ENCODE measurements at regions not wholly inside any gene's neighbourhood (a gene's known extent, or its start where the extent isn't known, plus 50 kb on each side); places are given as distances from the start of the nearest gene placed in this dataset.

DNA sequence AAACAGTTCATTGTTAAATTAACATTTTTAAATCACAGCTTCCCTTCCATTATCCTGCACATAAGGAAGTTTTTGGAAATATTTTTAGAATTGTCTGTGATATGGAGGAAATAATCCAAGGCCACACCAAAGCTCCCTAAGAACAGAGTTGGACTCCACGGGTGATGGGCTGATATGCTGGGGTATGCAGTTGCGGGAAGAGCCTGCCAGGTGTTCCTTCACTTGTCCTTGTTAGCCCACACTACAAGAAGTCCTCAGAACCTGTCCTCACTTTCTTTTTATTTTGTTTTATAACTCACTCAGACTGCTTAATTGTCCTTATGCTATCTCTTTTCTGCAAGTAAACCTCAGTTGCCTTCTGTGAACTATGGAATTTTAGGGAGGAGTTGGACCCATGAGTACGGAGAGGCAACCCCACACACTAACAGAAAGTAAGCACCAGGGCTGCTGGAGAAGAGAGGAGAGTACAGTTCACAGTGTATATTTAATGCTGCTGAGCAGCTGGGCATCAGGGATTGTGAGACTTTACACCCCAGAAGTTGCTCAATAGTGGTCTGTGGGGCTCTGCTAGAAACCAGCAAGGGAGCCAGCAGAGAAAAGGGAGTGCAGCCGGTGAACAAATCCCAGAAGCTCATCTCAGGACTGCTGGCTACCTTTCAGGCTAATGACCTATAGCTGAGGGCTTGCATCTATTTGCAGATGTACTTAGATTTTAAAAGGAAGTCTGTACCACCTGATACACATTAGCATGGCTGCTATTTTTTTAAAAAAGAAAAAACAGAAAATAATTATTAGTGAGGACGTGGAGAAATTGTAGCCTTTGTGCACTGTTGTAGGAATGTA, 64.6 kb upstream of the FOXN2 start (continued):
- TF ChIP-seq TCF12 (IDR thresholded peaks at IDR 0.05) (no peak), TCF12 (CRISPR knock-in tag; IDR thresholded peaks at IDR 0.05) (peak; percentile 59; the same call in 1 of the 2 replicates), ZNF350 (CRISPR knock-in tag; IDR thresholded peaks at IDR 0.05; ENCODE audit: borderline replicate concordance, low read depth) (peak; percentile 67; the same call in 1 of the 2 replicates), MTA3 (CRISPR knock-in tag; IDR thresholded peaks at IDR 0.05) (no peak), NR0B2 (CRISPR knock-in tag; IDR thresholded peaks at IDR 0.05) (no peak), SNAPC5 (CRISPR knock-in tag; IDR thresholded peaks at IDR 0.05; ENCODE audit: borderline replicate concordance) (0 out of 2 replicates have a peak, but pooled peaks have one; percentile 76), ZSCAN30 (CRISPR knock-in tag; IDR thresholded peaks at IDR 0.05) (no peak), MYC (CRISPR knock-in tag; IDR thresholded peaks at IDR 0.05; ENCODE audit: borderline replicate concordance) (no peak; the same call in 1 of the 2 replicates), RCOR2 (CRISPR knock-in tag; IDR thresholded peaks at IDR 0.05) (no peak), MYNN (CRISPR knock-in tag; IDR thresholded peaks at IDR 0.05; ENCODE audit: low read depth) (no peak), ZNF543 (CRISPR knock-in tag; IDR thresholded peaks at IDR 0.05) (0 out of 2 replicates have a peak, but pooled peaks have one; percentile 10), NFE2L1 (CRISPR knock-in tag; IDR thresholded peaks at IDR 0.05; ENCODE audit: borderline replicate concordance) (no peak), EZH2 (conservative IDR thresholded peaks at IDR 0.05; ENCODE audit: low read depth, low read length) (no peak), MEF2D (CRISPR knock-in tag; IDR thresholded peaks at IDR 0.05) (peak; percentile 84), SIX1 (CRISPR knock-in tag; IDR thresholded peaks at IDR 0.05; ENCODE audit: borderline replicate concordance) (peak; percentile 73; the same call in 1 of the 2 replicates), HOXA7 (CRISPR knock-in tag; IDR thresholded peaks at IDR 0.05) (no peak), ZNF570 (CRISPR knock-in tag; IDR thresholded peaks at IDR 0.05; ENCODE audit: borderline replicate concordance) (no peak), NAIF1 (CRISPR knock-in tag; IDR thresholded peaks at IDR 0.05; ENCODE audit: borderline replicate concordance) (no peak), KDM2A (CRISPR knock-in tag; IDR thresholded peaks at IDR 0.05; ENCODE audit: borderline replicate concordance, low read depth) (0 out of 2 replicates have a peak, but pooled peaks have one; percentile 33), WIZ (CRISPR knock-in tag; IDR thresholded peaks at IDR 0.05) (no peak), GPN1 (CRISPR knock-in tag; IDR thresholded peaks at IDR 0.05; ENCODE audit: borderline replicate concordance) (no peak), FOXK1 (CRISPR knock-in tag; IDR thresholded peaks at IDR 0.05; ENCODE audit: borderline replicate concordance, low read depth) (0 out of 2 replicates have a peak, but pooled peaks have one; percentile 36), SP4 (CRISPR knock-in tag; IDR thresholded peaks at IDR 0.05) (peak; percentile 38; the same call in 1 of the 2 replicates), ZNF235 (CRISPR knock-in tag; IDR thresholded peaks at IDR 0.05; ENCODE audit: borderline replicate concordance) (no peak)
- TF ChIP-seq, protein P1, sequence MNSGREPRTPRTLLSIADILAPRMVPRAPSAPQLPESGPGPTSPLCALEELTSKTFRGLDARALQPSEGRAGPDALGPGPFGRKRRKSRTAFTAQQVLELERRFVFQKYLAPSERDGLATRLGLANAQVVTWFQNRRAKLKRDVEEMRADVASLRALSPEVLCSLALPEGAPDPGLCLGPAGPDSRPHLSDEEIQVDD (CRISPR knock-in tag; IDR thresholded peaks at IDR 0.05; ENCODE audit: borderline replicate concordance), result no peak
- TF ChIP-seq, protein P2, sequence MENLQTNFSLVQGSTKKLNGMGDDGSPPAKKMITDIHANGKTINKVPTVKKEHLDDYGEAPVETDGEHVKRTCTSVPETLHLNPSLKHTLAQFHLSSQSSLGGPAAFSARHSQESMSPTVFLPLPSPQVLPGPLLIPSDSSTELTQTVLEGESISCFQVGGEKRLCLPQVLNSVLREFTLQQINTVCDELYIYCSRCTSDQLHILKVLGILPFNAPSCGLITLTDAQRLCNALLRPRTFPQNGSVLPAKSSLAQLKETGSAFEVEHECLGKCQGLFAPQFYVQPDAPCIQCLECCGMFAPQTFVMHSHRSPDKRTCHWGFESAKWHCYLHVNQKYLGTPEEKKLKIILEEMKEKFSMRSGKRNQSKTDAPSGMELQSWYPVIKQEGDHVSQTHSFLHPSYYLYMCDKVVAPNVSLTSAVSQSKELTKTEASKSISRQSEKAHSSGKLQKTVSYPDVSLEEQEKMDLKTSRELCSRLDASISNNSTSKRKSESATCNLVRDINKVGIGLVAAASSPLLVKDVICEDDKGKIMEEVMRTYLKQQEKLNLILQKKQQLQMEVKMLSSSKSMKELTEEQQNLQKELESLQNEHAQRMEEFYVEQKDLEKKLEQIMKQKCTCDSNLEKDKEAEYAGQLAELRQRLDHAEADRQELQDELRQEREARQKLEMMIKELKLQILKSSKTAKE (CRISPR knock-in tag; IDR thresholded peaks at IDR 0.05; ENCODE audit: borderline replicate concordance), result no peak
